ENCODE measurements at regions not wholly inside any gene's neighbourhood (a gene's known extent, or its start where the extent isn't known, plus 50 kb on each side); places are given as distances from the start of the nearest gene placed in this dataset.

GRCh38 chr12:75959060-75959459 is 72.5 kb downstream of the PHLDA1 start:
- WGBS (ENCODE audit: insufficient coverage, insufficient read length): no CpG with 5 or more reads among the region's 2 CpGs
- H3K27me3 ChIP-seq (ENCODE audit: control insufficient read depth, insufficient read depth, low read length): no peaks in the 10 kb centered on the region
- DNase-seq (ENCODE audit: low read depth, low spot score): no peak
- no peak overlapping the region for H3K4me3 ChIP-seq (ENCODE audit: low read length)
- H3K36me3 ChIP-seq (ENCODE audit: control insufficient read depth, insufficient read depth, low read length): no peaks in the 10 kb centered on the region
- peaks cover 1% of the 10 kb centered on the region; the same call in 1 of the 2 replicates for H3K4me1 ChIP-seq (ENCODE audit: control insufficient read depth, insufficient read depth, low read length)
- peak overlapping the region; percentile 30 for H3K27ac ChIP-seq (ENCODE audit: low read length)
- no peaks in the 10 kb centered on the region for H3K9me3 ChIP-seq (ENCODE audit: control insufficient read depth, insufficient read depth, low read length)

GRCh38 chr12:75955251-75955650 is 76.3 kb downstream of the PHLDA1 start:
- Histone ChIP-seq H3K9me3 (ENCODE audit: control insufficient read depth, insufficient read depth, low read length) (no peaks in the 10 kb centered on the region), H3K4me3 (ENCODE audit: low read length) (no peak overlapping the region), H3K36me3 (ENCODE audit: control insufficient read depth, insufficient read depth, low read length) (no peaks in the 10 kb centered on the region), H3K27me3 (ENCODE audit: control insufficient read depth, insufficient read depth, low read length) (no peaks in the 10 kb centered on the region), H3K27ac (ENCODE audit: low read length) (no peak overlapping the region), H3K4me1 (ENCODE audit: control insufficient read depth, insufficient read depth, low read length) (no peaks in the 10 kb centered on the region; the same call in 1 of the 2 replicates)
- no peak for DNase-seq (ENCODE audit: low read depth, low spot score)
- no CpG with 5 or more reads among the region's 3 CpGs for WGBS (ENCODE audit: insufficient coverage, insufficient read length)

- Histone ChIP-seq H3K4me1 (ENCODE audit: control insufficient read depth, insufficient read depth, low read length) (no peaks in the 10 kb centered on the region; the same call in 1 of the 2 replicates), H3K9me3 (ENCODE audit: control insufficient read depth, insufficient read depth, low read length) (no peaks in the 10 kb centered on the region), H3K27me3 (ENCODE audit: control insufficient read depth, insufficient read depth, low read length) (no peaks in the 10 kb centered on the region), H3K27ac (ENCODE audit: low read length) (no peak overlapping the region), H3K4me3 (ENCODE audit: low read length) (no peak overlapping the region), H3K36me3 (ENCODE audit: control insufficient read depth, insufficient read depth, low read length) (no peaks in the 10 kb centered on the region)
- WGBS (ENCODE audit: insufficient coverage, insufficient read length): no CpG with 5 or more reads among the region's 2 CpGs
- no peak for DNase-seq (ENCODE audit: low read depth, low spot score)
Observed at GRCh38 chr12:75954749-75955148, 76.8 kb downstream of the PHLDA1 start.

GRCh38 chr12:75954041-75954440 is 77.5 kb downstream of the PHLDA1 start:
- no peaks in the 10 kb centered on the region for H3K36me3 ChIP-seq (ENCODE audit: control insufficient read depth, insufficient read depth, low read length)
- H3K4me1 ChIP-seq (ENCODE audit: control insufficient read depth, insufficient read depth, low read length): no peaks in the 10 kb centered on the region; the same call in 1 of the 2 replicates

GRCh38 chr12:75953312-75953906 is 78.2 kb downstream of the PHLDA1 start:
- Histone ChIP-seq H3K4me3 (ENCODE audit: low read length) (no peak overlapping the region), H3K36me3 (ENCODE audit: control insufficient read depth, insufficient read depth, low read length) (no peaks in the 10 kb centered on the region), H3K27ac (ENCODE audit: low read length) (no peak overlapping the region), H3K9me3 (ENCODE audit: control insufficient read depth, insufficient read depth, low read length) (no peaks in the 10 kb centered on the region), H3K27me3 (ENCODE audit: control insufficient read depth, insufficient read depth, low read length) (no peaks in the 10 kb centered on the region), H3K4me1 (ENCODE audit: control insufficient read depth, insufficient read depth, low read length) (no peaks in the 10 kb centered on the region; the same call in 1 of the 2 replicates)
- no CpG with 5 or more reads among the region's 5 CpGs for WGBS (ENCODE audit: insufficient coverage, insufficient read length)
- no peak for DNase-seq (ENCODE audit: low read depth, low spot score)

More at GRCh38 chr12:75954041-75954440, 77.5 kb downstream of the PHLDA1 start:
- no CpG with 5 or more reads among the region's 3 CpGs for WGBS (ENCODE audit: insufficient coverage, insufficient read length)
- H3K9me3 ChIP-seq (ENCODE audit: control insufficient read depth, insufficient read depth, low read length): no peaks in the 10 kb centered on the region
- H3K27ac ChIP-seq (ENCODE audit: low read length): no peak overlapping the region
- H3K27me3 ChIP-seq (ENCODE audit: control insufficient read depth, insufficient read depth, low read length): no peaks in the 10 kb centered on the region
- DNase-seq (ENCODE audit: low read depth, low spot score): no peak
- H3K4me3 ChIP-seq (ENCODE audit: low read length): no peak overlapping the region

GRCh38 chr12:75951399-75952278 is 79.9 kb downstream of the PHLDA1 start:
- Histone ChIP-seq H3K27me3 (ENCODE audit: control insufficient read depth, insufficient read depth, low read length) (no peaks in the 10 kb centered on the region), H3K4me1 (ENCODE audit: control insufficient read depth, insufficient read depth, low read length) (no peaks in the 10 kb centered on the region; the same call in 1 of the 2 replicates), H3K4me3 (ENCODE audit: low read length) (no peak overlapping the region), H3K27ac (ENCODE audit: low read length) (no peak overlapping the region), H3K9me3 (ENCODE audit: control insufficient read depth, insufficient read depth, low read length) (no peaks in the 10 kb centered on the region), H3K36me3 (ENCODE audit: control insufficient read depth, insufficient read depth, low read length) (no peaks in the 10 kb centered on the region)
- DNase-seq (ENCODE audit: low read depth, low spot score): no peak
- WGBS (ENCODE audit: insufficient coverage, insufficient read length): no CpG with 5 or more reads among the region's 4 CpGs

- WGBS (ENCODE audit: insufficient coverage, insufficient read length): no CpG with 5 or more reads among the region's 4 CpGs
- no peak for DNase-seq (ENCODE audit: low read depth, low spot score)
- Histone ChIP-seq H3K9me3 (ENCODE audit: control insufficient read depth, insufficient read depth, low read length) (no peaks in the 10 kb centered on the region), H3K4me1 (ENCODE audit: control insufficient read depth, insufficient read depth, low read length) (peaks cover 5% of the 10 kb centered on the region; the same call in 1 of the 2 replicates), H3K36me3 (ENCODE audit: control insufficient read depth, insufficient read depth, low read length) (no peaks in the 10 kb centered on the region), H3K27ac (ENCODE audit: low read length) (no peak overlapping the region), H3K27me3 (ENCODE audit: control insufficient read depth, insufficient read depth, low read length) (no peaks in the 10 kb centered on the region), H3K4me3 (ENCODE audit: low read length) (no peak overlapping the region)
Observed at GRCh38 chr12:75947156-75947723, 84.3 kb downstream of the PHLDA1 start.

GRCh38 chr12:75945581-75945980 is 86.0 kb downstream of the PHLDA1 start:
- no peaks in the 10 kb centered on the region for H3K27me3 ChIP-seq (ENCODE audit: control insufficient read depth, insufficient read depth, low read length)
- WGBS (ENCODE audit: insufficient coverage, insufficient read length): no CpG with 5 or more reads among the region's 4 CpGs
- H3K27ac ChIP-seq (ENCODE audit: low read length): peak overlapping the region; percentile 92
- H3K9me3 ChIP-seq (ENCODE audit: control insufficient read depth, insufficient read depth, low read length): no peaks in the 10 kb centered on the region
- no peak overlapping the region for H3K4me3 ChIP-seq (ENCODE audit: low read length)
- no peak for DNase-seq (ENCODE audit: low read depth, low spot score)
- H3K36me3 ChIP-seq (ENCODE audit: control insufficient read depth, insufficient read depth, low read length): no peaks in the 10 kb centered on the region
- peaks cover 5% of the 10 kb centered on the region; the same call in 1 of the 2 replicates for H3K4me1 ChIP-seq (ENCODE audit: control insufficient read depth, insufficient read depth, low read length)

GRCh38 chr12:75944905-75945432 is 86.6 kb downstream of the PHLDA1 start:
- DNase-seq (ENCODE audit: low read depth, low spot score): no peak
- Histone ChIP-seq H3K9me3 (ENCODE audit: control insufficient read depth, insufficient read depth, low read length) (no peaks in the 10 kb centered on the region), H3K36me3 (ENCODE audit: control insufficient read depth, insufficient read depth, low read length) (no peaks in the 10 kb centered on the region), H3K4me3 (ENCODE audit: low read length) (no peak overlapping the region), H3K4me1 (ENCODE audit: control insufficient read depth, insufficient read depth, low read length) (peaks cover 5% of the 10 kb centered on the region; the same call in 1 of the 2 replicates), H3K27ac (ENCODE audit: low read length) (peak overlapping the region; percentile 92), H3K27me3 (ENCODE audit: control insufficient read depth, insufficient read depth, low read length) (no peaks in the 10 kb centered on the region)
- no CpG with 5 or more reads among the region's 4 CpGs for WGBS (ENCODE audit: insufficient coverage, insufficient read length)
